Peyer's patch (tissue), 4 donors: ENCODE measurements at regions not wholly inside any gene's neighbourhood (a gene's known extent, or its start where the extent isn't known, plus 50 kb on each side); places are given as distances from the start of the nearest gene placed in this dataset.

ENCODE experiments used
- DNase-seq, 3 donors: peaks; one replicate each; pipeline ENCODE4 v3.0.0-alpha.2; 2017 to 2019
- H3K27ac ChIP-seq, 4 donors: fragments of 200-600 bp; sonication (generic); one replicate each; pipeline ENCODE4 v1.5.1; 2016 to 2019
- H3K27me3 ChIP-seq, 2 donors: fragments of 200-600 bp; sonication (generic); one replicate each; pipeline ENCODE4 v1.5.1; 2019
- H3K36me3 ChIP-seq, 3 donors: fragments of 200-600 bp; sonication (generic); one replicate each; pipeline ENCODE4 v1.5.1; 2016 to 2019
- H3K4me1 ChIP-seq, 4 donors: fragments of 200-600 bp; sonication (generic); one replicate each; pipeline ENCODE4 v1.5.1; 2016 to 2019
- H3K4me3 ChIP-seq, 4 donors: fragments of 200-600 bp; sonication (generic); 1 replicate in 3 of 4; 2 replicates in 1 of 4; pipeline ENCODE4 v1.5.1; 2016 to 2019; ENCODE audit warnings: mild to moderate bottlenecking in 1 of 4
- H3K9me3 ChIP-seq, 4 donors: fragments of 200-600 bp; sonication (generic); one replicate each; pipeline ENCODE4 v1.5.1; 2016 to 2019; ENCODE audit warnings: mild to moderate bottlenecking in 1 of 4
- CTCF ChIP-seq, 6 experiments: fragments of 450-650 bp in 4 of 6; fragments of 200-600 bp in 2 of 6; sonication (generic) in 1 of 6; IDR thresholded peaks; one replicate each; pipeline ENCODE4 v1.5.1; 2017 to 2019; ENCODE audit warnings: antibody characterized with exemption in 6 of 6, mild to moderate bottlenecking in 3 of 6, moderate library complexity in 1 of 6
- POLR2A ChIP-seq, 2 donors: fragments of 450-650 bp; IDR thresholded peaks; one replicate each; pipeline ENCODE4 v1.5.1; 2017; ENCODE audit warnings: antibody characterized with exemption in 2 of 2, mild to moderate bottlenecking in 2 of 2, moderate library complexity in 2 of 2

GRCh38 chr13:84279166-84279565 is 396.9 kb upstream of the SLITRK1 start:
- Histone ChIP-seq H3K9me3 (no peaks in the 10 kb centered on the region), H3K4me1 (no peaks in the 10 kb centered on the region), H3K36me3 (no peaks in the 10 kb centered on the region), H3K4me3 (no peak overlapping the region), H3K27me3 (no peaks in the 10 kb centered on the region), H3K27ac (no peak overlapping the region)
- TF ChIP-seq CTCF (IDR thresholded peaks at IDR 0.05) (no peak), POLR2A (IDR thresholded peaks at IDR 0.05) (no peak)
- DNase-seq, result no peak

GRCh38 chr13:84272877-84273562 is 390.7 kb upstream of the SLITRK1 start:
- no peaks in the 10 kb centered on the region for H3K36me3 ChIP-seq
- no peaks in the 10 kb centered on the region for H3K27me3 ChIP-seq
- no peak for DNase-seq
- H3K4me3 ChIP-seq, result no peak overlapping the region
- no peak overlapping the region for H3K27ac ChIP-seq
- no peaks in the 10 kb centered on the region for H3K4me1 ChIP-seq
- TF ChIP-seq POLR2A (IDR thresholded peaks at IDR 0.05) (no peak), CTCF (IDR thresholded peaks at IDR 0.05) (no peak)
- no peaks in the 10 kb centered on the region for H3K9me3 ChIP-seq

- H3K4me3 ChIP-seq, result no peak overlapping the region
These were observed 383.0 kb upstream of the SLITRK1 start for GRCh38 chr13:84265257-84265764.

DNA sequence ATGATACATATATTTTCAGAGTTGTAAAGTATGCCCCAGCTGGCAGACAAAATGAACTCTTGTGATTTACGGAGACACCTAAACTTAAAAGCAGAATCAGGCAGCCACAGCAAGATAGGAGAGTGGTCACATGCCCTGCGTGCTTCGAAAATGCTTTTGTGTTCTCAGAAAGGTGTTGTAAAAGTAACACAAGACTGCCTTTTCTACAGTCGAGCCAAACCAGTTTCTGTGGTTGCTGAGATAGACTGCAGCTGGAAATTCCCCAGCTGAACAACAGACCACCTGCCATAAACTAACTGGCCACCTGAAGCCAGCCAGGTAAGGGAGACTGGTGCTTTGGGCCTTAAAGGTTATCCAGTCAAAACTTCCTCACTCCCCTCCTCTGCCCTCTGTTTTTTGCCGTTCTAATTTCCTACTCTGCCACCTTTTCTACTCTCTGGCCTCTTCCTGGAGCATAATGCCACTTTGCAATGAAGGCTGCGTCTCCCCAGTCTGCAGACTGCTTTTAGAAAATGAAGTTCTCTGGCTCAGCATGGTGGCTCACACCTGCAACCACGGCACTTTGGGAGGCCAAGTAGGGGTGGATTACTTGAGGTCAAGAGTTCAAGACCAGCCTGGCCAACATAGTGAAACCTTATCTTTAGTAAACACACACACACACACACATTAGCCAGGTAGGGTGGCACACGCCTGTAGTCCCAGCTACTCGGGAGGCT is 381.2 kb upstream of the SLITRK1 start:
- no peaks in the 10 kb centered on the region for H3K9me3 ChIP-seq
- TF ChIP-seq POLR2A (IDR thresholded peaks at IDR 0.05), result no peak
- no peak for TF ChIP-seq CTCF (IDR thresholded peaks at IDR 0.05)
- H3K4me3 ChIP-seq, result no peak overlapping the region
- no peak overlapping the region for H3K27ac ChIP-seq
- no peak for DNase-seq
- H3K4me1 ChIP-seq, result no peaks in the 10 kb centered on the region
- H3K27me3 ChIP-seq, result no peaks in the 10 kb centered on the region
- no peaks in the 10 kb centered on the region for H3K36me3 ChIP-seq

More at GRCh38 chr13:84265257-84265764, 383.0 kb upstream of the SLITRK1 start:
- H3K27ac ChIP-seq, result no peak overlapping the region
- no peaks in the 10 kb centered on the region for H3K9me3 ChIP-seq
- H3K36me3 ChIP-seq, result no peaks in the 10 kb centered on the region
- DNase-seq, result no peak
- TF ChIP-seq CTCF (IDR thresholded peaks at IDR 0.05) (no peak), POLR2A (IDR thresholded peaks at IDR 0.05) (no peak)
- no peaks in the 10 kb centered on the region for H3K27me3 ChIP-seq
- H3K4me1 ChIP-seq, result no peaks in the 10 kb centered on the region

GRCh38 chr13:84255226-84255797 is 373.0 kb upstream of the SLITRK1 start:
- TF ChIP-seq CTCF (IDR thresholded peaks at IDR 0.05) (no peak), POLR2A (IDR thresholded peaks at IDR 0.05) (no peak)
- DNase-seq, result no peak
- H3K27me3 ChIP-seq, result no peaks in the 10 kb centered on the region

More at GRCh38 chr13:84255226-84255797, 373.0 kb upstream of the SLITRK1 start:
- no peak overlapping the region for H3K4me3 ChIP-seq
- no peaks in the 10 kb centered on the region for H3K4me1 ChIP-seq
- H3K9me3 ChIP-seq, result peaks cover 0 to 3% (median 0%) of the 10 kb centered on the region in 4 donors
- no peaks in the 10 kb centered on the region for H3K36me3 ChIP-seq
- no peak overlapping the region for H3K27ac ChIP-seq
